ENCODE measurements at regions not wholly inside any gene's neighbourhood (a gene's known extent, or its start where the extent isn't known, plus 50 kb on each side); places are given as distances from the start of the nearest gene placed in this dataset.

DNA sequence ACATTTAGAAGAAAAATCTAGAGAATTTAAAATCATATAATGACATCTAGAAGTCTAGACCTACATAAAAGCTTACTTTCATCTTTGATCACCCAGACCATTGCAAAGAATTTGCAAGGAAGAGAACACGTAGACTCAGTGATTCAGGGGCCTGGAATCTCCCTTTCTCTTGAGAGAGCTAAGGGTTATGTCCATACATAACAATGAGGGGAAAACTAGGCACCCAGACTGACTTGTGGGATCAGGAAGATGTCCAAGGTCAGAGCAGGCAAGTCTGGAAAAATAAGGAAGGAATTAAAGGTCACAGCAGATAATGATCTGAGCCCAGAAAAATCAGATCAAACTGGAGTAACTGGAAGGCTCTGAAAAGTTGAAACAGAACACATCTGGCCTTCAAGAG, 198.4 kb upstream of the SFRP2 start:
- no peaks in the 10 kb centered on the region for H3K27me3 ChIP-seq (ENCODE audit: insufficient read depth, low read length)
- H3K9me3 ChIP-seq (ENCODE audit: low read length) = no peaks in the 10 kb centered on the region
- H2AFZ ChIP-seq (ENCODE audit: low read depth, low read length) = no peak overlapping the region
- no peak overlapping the region for H3K4me3 ChIP-seq (ENCODE audit: low read length)
- H3K36me3 ChIP-seq (ENCODE audit: insufficient read depth, low read length) = no peaks in the 10 kb centered on the region
- peaks cover 50% of the 10 kb centered on the region for H3K4me1 ChIP-seq (ENCODE audit: insufficient read depth, low read length)

DNA sequence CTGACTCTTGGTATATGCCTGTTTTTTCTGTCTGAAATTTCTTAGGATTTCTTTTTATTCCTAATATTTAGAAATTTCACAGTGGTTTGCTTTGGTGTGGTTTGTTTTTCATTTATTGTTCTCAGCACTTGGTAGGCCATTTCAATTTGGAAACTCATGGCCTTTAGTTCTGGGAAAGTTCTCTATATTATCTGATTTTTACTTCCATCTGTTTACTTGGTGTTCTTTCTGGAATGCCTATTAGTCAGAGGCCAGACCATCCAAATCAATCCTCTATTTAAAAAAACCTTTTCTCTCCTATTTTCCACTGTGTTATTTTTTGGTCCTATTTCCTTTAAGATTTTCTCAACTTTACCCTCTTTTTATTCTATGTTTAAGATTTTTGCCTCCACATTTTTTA, 188.1 kb upstream of the SFRP2 start:
- H3K9me3 ChIP-seq (ENCODE audit: low read length) = peaks cover 16% of the 10 kb centered on the region
- H3K36me3 ChIP-seq (ENCODE audit: insufficient read depth, low read length) = no peaks in the 10 kb centered on the region
- no peaks in the 10 kb centered on the region for H3K27me3 ChIP-seq (ENCODE audit: insufficient read depth, low read length)
- no peak overlapping the region for H3K4me3 ChIP-seq (ENCODE audit: low read length)
- H3K4me1 ChIP-seq (ENCODE audit: insufficient read depth, low read length) = no peaks in the 10 kb centered on the region
- H2AFZ ChIP-seq (ENCODE audit: low read depth, low read length) = no peak overlapping the region

- H3K36me3 ChIP-seq (ENCODE audit: insufficient read depth, low read length) = no peaks in the 10 kb centered on the region
- H3K4me3 ChIP-seq (ENCODE audit: low read length) = no peak overlapping the region
- peaks cover 16% of the 10 kb centered on the region for H3K9me3 ChIP-seq (ENCODE audit: low read length)
- no peaks in the 10 kb centered on the region for H3K27me3 ChIP-seq (ENCODE audit: insufficient read depth, low read length)
- no peaks in the 10 kb centered on the region for H3K4me1 ChIP-seq (ENCODE audit: insufficient read depth, low read length)
- no peak overlapping the region for H2AFZ ChIP-seq (ENCODE audit: low read depth, low read length)
Observed at GRCh38 chr4:153974452-153974851, 185.6 kb upstream of the SFRP2 start.

DNA sequence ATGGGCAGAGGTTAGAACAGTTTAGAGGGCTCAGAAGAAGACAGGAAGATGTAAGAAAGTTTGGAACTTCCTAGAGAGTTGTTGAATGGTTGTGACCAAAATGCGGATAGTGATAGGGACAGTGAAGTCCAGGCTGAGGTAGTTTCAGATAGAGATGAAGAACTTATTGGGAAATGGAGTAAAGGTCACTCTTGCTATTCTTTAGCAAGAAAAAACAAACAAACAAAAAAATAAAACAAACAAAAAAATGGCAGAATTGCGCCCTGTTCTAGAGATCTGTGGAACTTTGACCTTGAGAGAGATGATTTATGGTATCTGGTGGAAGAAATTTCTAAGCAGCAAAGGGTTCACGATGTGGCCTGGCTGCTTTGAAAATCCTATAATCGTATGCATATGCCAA, 185.1 kb upstream of the SFRP2 start:
- Histone ChIP-seq H3K4me1 (ENCODE audit: insufficient read depth, low read length) (no peaks in the 10 kb centered on the region), H3K36me3 (ENCODE audit: insufficient read depth, low read length) (no peaks in the 10 kb centered on the region), H2AFZ (ENCODE audit: low read depth, low read length) (no peak overlapping the region), H3K27me3 (ENCODE audit: insufficient read depth, low read length) (no peaks in the 10 kb centered on the region), H3K9me3 (ENCODE audit: low read length) (peaks cover 16% of the 10 kb centered on the region), H3K4me3 (ENCODE audit: low read length) (no peak overlapping the region)

GRCh38 chr4:153971899-153972298, 183.0 kb upstream of the SFRP2 start:
- H3K36me3 ChIP-seq (ENCODE audit: insufficient read depth, low read length) = no peaks in the 10 kb centered on the region
- no peak overlapping the region for H3K4me3 ChIP-seq (ENCODE audit: low read length)
- peaks cover 16% of the 10 kb centered on the region for H3K9me3 ChIP-seq (ENCODE audit: low read length)
- no peak overlapping the region for H2AFZ ChIP-seq (ENCODE audit: low read depth, low read length)
- no peaks in the 10 kb centered on the region for H3K27me3 ChIP-seq (ENCODE audit: insufficient read depth, low read length)
- no peaks in the 10 kb centered on the region for H3K4me1 ChIP-seq (ENCODE audit: insufficient read depth, low read length)

DNA sequence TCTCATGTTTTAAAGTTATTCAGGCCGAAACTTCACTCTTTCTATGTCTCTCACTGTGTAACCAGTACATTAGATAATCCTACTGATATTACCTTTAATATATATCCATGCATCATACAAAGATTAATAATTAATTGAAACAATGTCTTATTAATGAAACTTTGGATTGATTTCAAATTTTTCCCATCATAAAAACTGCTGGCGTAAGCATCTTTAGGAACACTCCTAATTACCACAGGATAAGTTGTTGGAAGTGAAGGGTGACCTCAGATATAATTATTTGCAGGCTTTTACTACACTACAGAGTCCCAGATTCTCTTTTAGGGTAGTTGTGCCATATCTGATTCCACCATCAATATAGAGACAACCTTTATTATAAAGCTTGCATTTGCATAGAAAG, 181.3 kb upstream of the SFRP2 start:
- H3K27me3 ChIP-seq (ENCODE audit: insufficient read depth, low read length) = no peaks in the 10 kb centered on the region
- no peaks in the 10 kb centered on the region for H3K36me3 ChIP-seq (ENCODE audit: insufficient read depth, low read length)
- no peak overlapping the region for H3K4me3 ChIP-seq (ENCODE audit: low read length)
- peaks cover 12% of the 10 kb centered on the region for H3K9me3 ChIP-seq (ENCODE audit: low read length)
- no peaks in the 10 kb centered on the region for H3K4me1 ChIP-seq (ENCODE audit: insufficient read depth, low read length)
- H2AFZ ChIP-seq (ENCODE audit: low read depth, low read length) = no peak overlapping the region

DNA sequence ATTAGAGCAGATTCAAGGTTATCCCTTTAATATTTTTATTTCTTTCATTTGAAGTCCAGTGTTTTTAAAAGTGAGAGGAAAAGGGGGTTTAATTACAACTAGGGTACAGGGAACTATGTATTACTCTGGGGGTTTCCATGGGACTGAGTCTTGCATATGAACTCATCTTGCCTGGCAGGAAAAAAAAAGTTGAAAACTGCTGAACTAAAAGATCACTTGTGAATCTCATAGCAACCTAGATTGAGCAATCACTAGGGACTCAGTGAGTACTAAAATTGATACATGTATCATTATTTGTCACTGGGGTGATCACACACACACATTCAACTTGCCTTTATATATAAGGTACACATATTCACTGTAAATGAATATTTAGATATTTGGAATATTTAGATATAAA, 180.7 kb upstream of the SFRP2 start:
- peaks cover 6% of the 10 kb centered on the region for H3K9me3 ChIP-seq (ENCODE audit: low read length)
- H3K27me3 ChIP-seq (ENCODE audit: insufficient read depth, low read length) = no peaks in the 10 kb centered on the region
- no peak overlapping the region for H2AFZ ChIP-seq (ENCODE audit: low read depth, low read length)
- no peaks in the 10 kb centered on the region for H3K36me3 ChIP-seq (ENCODE audit: insufficient read depth, low read length)
- H3K4me1 ChIP-seq (ENCODE audit: insufficient read depth, low read length) = no peaks in the 10 kb centered on the region
- no peak overlapping the region for H3K4me3 ChIP-seq (ENCODE audit: low read length)

DNA sequence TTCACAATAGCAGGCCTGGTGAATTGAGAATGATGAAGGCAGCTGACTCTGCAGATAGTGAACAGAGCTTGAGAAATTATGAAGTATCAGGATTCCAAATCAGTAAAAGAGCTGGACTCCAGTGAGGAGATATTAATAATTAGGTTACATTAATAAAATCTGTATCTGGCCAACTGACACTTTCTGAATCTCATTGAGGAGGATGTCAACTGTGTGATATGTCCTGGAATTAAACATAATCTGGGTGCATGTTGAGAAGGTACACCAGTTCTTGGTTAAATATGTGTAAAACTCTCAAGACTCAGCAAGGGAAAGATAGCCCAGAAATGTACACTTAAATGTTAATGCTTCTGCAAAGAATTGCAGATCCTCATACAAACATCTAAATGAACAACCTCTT, 177.8 kb upstream of the SFRP2 start:
- H2AFZ ChIP-seq (ENCODE audit: low read depth, low read length) = no peak overlapping the region
- H3K27me3 ChIP-seq (ENCODE audit: insufficient read depth, low read length) = no peaks in the 10 kb centered on the region
- no peaks in the 10 kb centered on the region for H3K36me3 ChIP-seq (ENCODE audit: insufficient read depth, low read length)
- no peak overlapping the region for H3K4me3 ChIP-seq (ENCODE audit: low read length)
- peaks cover 15% of the 10 kb centered on the region for H3K4me1 ChIP-seq (ENCODE audit: insufficient read depth, low read length)
- H3K9me3 ChIP-seq (ENCODE audit: low read length) = no peaks in the 10 kb centered on the region

GRCh38 chr4:153963216-153963615, 174.3 kb upstream of the SFRP2 start:
- peaks cover 15% of the 10 kb centered on the region for H3K4me1 ChIP-seq (ENCODE audit: insufficient read depth, low read length)
- H3K27me3 ChIP-seq (ENCODE audit: insufficient read depth, low read length) = no peaks in the 10 kb centered on the region
- no peaks in the 10 kb centered on the region for H3K9me3 ChIP-seq (ENCODE audit: low read length)
- no peaks in the 10 kb centered on the region for H3K36me3 ChIP-seq (ENCODE audit: insufficient read depth, low read length)
- no peak overlapping the region for H3K4me3 ChIP-seq (ENCODE audit: low read length)
- H2AFZ ChIP-seq (ENCODE audit: low read depth, low read length) = no peak overlapping the region

DNA sequence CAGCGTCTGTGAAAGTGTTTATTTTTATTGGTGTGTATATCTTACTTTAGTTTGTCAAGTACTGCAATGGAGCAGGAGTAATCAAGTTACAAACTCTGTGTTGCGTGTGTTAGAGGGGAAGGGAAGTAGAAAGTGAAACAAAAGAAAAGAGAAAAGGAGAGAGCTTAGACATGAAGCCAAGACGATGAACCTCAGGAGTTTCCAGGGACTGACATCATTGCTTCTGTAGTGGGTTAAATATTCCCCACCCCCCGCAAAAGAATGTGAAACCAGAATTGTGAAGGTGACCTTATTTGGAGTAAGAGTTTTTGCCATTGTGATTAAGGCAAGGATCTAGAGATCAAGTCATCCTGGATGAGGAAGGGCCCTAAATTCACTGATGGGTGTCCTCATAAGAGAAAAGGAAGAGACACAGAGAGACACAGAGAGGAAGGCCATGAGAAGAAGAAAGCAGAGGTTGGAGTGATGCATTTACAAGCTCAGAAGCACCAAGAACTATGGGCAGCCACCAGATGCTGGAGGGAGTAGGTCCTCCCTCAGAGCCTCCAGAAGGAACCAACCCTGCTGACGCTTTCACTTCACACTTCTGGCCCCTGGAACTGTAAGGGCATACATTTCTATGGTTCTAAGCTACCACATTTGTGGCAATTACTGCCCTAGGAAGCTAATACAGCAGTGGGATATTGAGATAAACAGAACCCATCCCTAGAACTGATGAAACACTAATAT, 173.6 kb upstream of the SFRP2 start:
- Histone ChIP-seq H3K9me3 (ENCODE audit: low read length) (no peaks in the 10 kb centered on the region), H2AFZ (ENCODE audit: low read depth, low read length) (no peak overlapping the region), H3K27me3 (ENCODE audit: insufficient read depth, low read length) (no peaks in the 10 kb centered on the region), H3K36me3 (ENCODE audit: insufficient read depth, low read length) (no peaks in the 10 kb centered on the region), H3K4me1 (ENCODE audit: insufficient read depth, low read length) (peaks cover 15% of the 10 kb centered on the region), H3K4me3 (ENCODE audit: low read length) (no peak overlapping the region)

- no peaks in the 10 kb centered on the region for H3K4me1 ChIP-seq (ENCODE audit: insufficient read depth, low read length)
- H2AFZ ChIP-seq (ENCODE audit: low read depth, low read length) = no peak overlapping the region
- H3K4me3 ChIP-seq (ENCODE audit: low read length) = no peak overlapping the region
- peaks cover 2% of the 10 kb centered on the region for H3K36me3 ChIP-seq (ENCODE audit: insufficient read depth, low read length)
- H3K9me3 ChIP-seq (ENCODE audit: low read length) = no peaks in the 10 kb centered on the region
- no peaks in the 10 kb centered on the region for H3K27me3 ChIP-seq (ENCODE audit: insufficient read depth, low read length)
Observed at GRCh38 chr4:153955327-153955726, 166.4 kb upstream of the SFRP2 start.

DNA sequence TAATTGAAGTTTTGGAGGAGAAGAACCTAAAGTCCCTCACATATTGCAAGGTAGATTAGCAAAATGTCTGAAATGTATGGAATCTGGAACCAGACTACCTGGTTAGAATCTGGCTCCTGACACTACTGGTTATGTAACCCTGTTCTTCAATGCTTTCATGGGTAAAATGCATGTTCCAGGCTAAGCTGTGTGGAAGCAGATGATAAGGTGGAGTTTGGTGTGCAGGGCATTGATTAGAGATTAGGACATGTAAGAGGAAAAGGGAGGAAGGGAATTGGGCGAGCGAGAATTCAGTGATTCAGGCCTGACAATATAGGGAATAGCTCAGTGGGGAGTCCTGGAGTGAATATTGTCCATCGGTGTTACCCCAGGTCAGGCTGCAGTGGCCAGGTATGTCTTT, 165.8 kb upstream of the SFRP2 start:
- H3K4me3 ChIP-seq (ENCODE audit: low read length) = no peak overlapping the region
- no peaks in the 10 kb centered on the region for H3K9me3 ChIP-seq (ENCODE audit: low read length)
- H3K4me1 ChIP-seq (ENCODE audit: insufficient read depth, low read length) = no peaks in the 10 kb centered on the region
- peaks cover 2% of the 10 kb centered on the region for H3K36me3 ChIP-seq (ENCODE audit: insufficient read depth, low read length)
- no peak overlapping the region for H2AFZ ChIP-seq (ENCODE audit: low read depth, low read length)
- H3K27me3 ChIP-seq (ENCODE audit: insufficient read depth, low read length) = no peaks in the 10 kb centered on the region

- Histone ChIP-seq H3K4me1 (ENCODE audit: insufficient read depth, low read length) (no peaks in the 10 kb centered on the region), H3K27me3 (ENCODE audit: insufficient read depth, low read length) (no peaks in the 10 kb centered on the region), H2AFZ (ENCODE audit: low read depth, low read length) (no peak overlapping the region), H3K9me3 (ENCODE audit: low read length) (peaks cover 3% of the 10 kb centered on the region), H3K36me3 (ENCODE audit: insufficient read depth, low read length) (peaks cover 2% of the 10 kb centered on the region), H3K4me3 (ENCODE audit: low read length) (no peak overlapping the region)
Observed at GRCh38 chr4:153950100-153950979, 161.5 kb upstream of the SFRP2 start.
